AG04449 (cell line): ENCODE measurements at regions not wholly inside any gene's neighbourhood (a gene's known extent, or its start where the extent isn't known, plus 50 kb on each side); places are given as distances from the start of the nearest gene placed in this dataset.

Experiments used
- CTCF ChIA-PET: fragments of 350-600 bp; formaldehyde crosslinking; extraction: SDS; loops from one replicate; lab custom pipeline; 2021; ENCODE audit warnings: antibody characterized with exemption; lab: Yijun Ruan, JAX
- POLR2A ChIA-PET: fragments of 400-600, 350-600 bp; formaldehyde crosslinking; extraction: SDS; loops from one replicate; lab custom pipeline; 2020; ENCODE audit warnings: antibody characterized with exemption, inconsistent platforms; lab: Yijun Ruan, JAX
- DNase-seq: peaks from one replicate; pipeline ENCODE4 v3.0.0-alpha.2; 2010; ENCODE audit warnings: low read depth, low spot score
- H3K4me3 ChIP-seq: 2 replicates; pipeline ENCODE4 v1.5.1; 2011; ENCODE audit warnings: low read depth, mild to moderate bottlenecking, control low read depth, low read length
- CTCF ChIP-seq: IDR thresholded peaks from one replicate; pipeline ENCODE4 v1.5.1; 2011; ENCODE audit warnings: mild to moderate bottlenecking, moderate library complexity, low read length, control low read depth, inconsistent platforms; ENCODE audit not compliant: insufficient read depth; ENCODE audit errors: missing control alignments

GRCh38 chr6:92779746-92780145, 639.6 kb downstream of the EPHA7 start:
- ChIA-PET POLR2A (no interaction called here), CTCF (no interaction called here)
- DNase-seq, result no peak
- no peak overlapping the region for H3K4me3 ChIP-seq
- TF ChIP-seq CTCF, result no peak

DNA sequence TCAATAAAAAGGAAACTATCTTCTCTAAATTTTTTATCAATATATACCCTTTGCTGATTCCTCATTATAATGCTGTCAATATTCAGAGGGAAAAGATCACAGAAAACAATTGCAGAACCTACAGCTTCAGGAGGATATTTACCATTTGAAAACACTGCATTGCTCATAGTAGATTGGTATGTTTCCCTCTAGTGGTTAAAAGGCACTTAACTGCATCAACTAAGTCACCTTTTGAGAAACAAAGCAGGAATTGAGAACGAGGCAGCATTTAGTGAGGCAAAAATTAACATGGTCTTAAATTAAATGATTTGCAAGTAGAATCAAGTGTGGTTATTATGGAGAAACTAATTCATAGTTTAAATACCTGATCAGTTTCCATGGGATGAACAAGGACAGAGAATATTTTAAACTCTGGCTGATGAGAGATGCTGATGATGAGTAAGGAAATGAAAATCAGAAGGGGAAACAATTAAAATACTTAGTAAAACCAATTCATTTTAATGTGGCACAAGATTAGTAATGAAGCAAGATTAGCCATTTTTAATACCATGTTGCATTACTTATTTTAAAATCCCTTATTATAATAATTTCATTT, 642.1 kb downstream of the EPHA7 start:
- no peak overlapping the region for H3K4me3 ChIP-seq
- POLR2A ChIA-PET, result no interaction called here
- no peak for DNase-seq
- peak; percentile 27 for TF ChIP-seq CTCF
- CTCF ChIA-PET, result no interaction called here

GRCh38 chr6:92770540-92770939, 648.8 kb downstream of the EPHA7 start:
- no peak overlapping the region for H3K4me3 ChIP-seq
- no peak for TF ChIP-seq CTCF
- DNase-seq, result no peak
- ChIA-PET POLR2A (no interaction called here), CTCF (no interaction called here)

DNA sequence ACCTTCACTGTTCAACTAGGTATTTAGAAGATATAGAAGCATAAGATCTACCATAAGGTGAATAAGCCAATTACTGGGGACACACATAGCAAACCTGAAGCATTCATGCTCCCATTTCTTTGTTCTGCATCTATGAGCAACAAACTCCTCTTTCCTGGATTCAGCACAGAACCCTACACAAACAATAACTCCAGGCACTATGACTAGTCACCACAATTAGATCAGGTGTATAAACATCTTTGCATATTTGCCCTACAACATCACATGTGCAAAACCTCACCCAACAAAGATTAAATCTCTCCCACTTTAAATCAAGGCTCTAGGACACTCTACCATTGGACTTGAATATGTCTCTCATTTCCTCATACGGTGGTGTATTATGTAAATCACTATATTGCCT, 652.3 kb downstream of the EPHA7 start:
- ChIA-PET CTCF (no interaction called here), POLR2A (no interaction called here)
- no peak for DNase-seq
- no peak for TF ChIP-seq CTCF
- no peak overlapping the region for H3K4me3 ChIP-seq

DNA sequence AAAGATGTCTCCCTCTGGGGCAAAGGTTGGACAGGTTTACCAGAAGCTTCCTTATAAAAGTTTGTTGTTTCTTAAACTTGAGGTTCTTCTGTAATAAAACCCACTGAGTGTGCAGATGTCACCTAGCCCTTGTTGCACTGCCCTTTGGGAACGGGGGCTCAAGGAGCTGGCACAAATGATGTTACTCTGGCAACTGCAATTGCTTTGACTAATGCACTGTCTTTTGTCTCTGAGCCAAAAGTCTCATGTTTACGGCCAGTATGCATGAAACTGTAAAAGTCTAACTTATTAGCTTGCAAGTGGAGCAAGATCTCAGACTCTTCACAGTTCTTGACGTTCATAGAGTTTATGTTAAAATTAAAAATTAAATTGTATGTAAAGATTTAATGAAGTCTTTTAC, 655.7 kb downstream of the EPHA7 start:
- no peak overlapping the region for H3K4me3 ChIP-seq
- POLR2A ChIA-PET, result no interaction called here
- DNase-seq, result no peak
- no peak for TF ChIP-seq CTCF
- CTCF ChIA-PET, result no interaction called here

DNA sequence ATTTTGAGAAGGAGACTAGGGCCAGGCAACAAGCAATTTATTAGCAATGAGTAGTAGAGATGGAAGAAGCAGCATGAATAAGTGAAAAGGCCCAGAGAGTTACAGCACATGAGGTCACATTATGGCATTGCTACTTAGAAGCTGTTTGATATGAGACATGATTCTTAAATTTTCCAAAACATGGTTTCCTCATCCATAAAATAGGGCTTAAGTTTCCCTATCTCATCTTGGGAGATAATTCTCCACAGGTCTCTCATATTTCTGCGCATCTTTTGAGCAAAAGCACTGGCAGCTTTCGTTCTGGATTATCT, 656.1 kb downstream of the EPHA7 start:
- TF ChIP-seq CTCF, result no peak
- DNase-seq, result no peak
- no peak overlapping the region for H3K4me3 ChIP-seq
- CTCF ChIA-PET, result no interaction called here
- POLR2A ChIA-PET, result no interaction called here
